PC-3 (cell line): ENCODE measurements at regions not wholly inside any gene's neighbourhood (a gene's known extent, or its start where the extent isn't known, plus 50 kb on each side); places are given as distances from the start of the nearest gene placed in this dataset.

Source experiments
- EZH2 ChIP-seq: fragments of 300-600 bp; sonication (generic); IDR thresholded peaks from one replicate; pipeline ENCODE4 v1.6.1; 2017; ENCODE audit warnings: antibody characterized with exemption, mild to moderate bottlenecking, low read length; ENCODE audit not compliant: unreplicated experiment
- TF ChIP-seq, protein P1 (sequence below): fragments of 300-600 bp; sonication (generic); conservative IDR thresholded peaks from 2 replicates; pipeline ENCODE4 v1.5.1; 2017; ENCODE audit warnings: antibody characterized with exemption, low read depth, mild to moderate bottlenecking, low read length

DNA sequence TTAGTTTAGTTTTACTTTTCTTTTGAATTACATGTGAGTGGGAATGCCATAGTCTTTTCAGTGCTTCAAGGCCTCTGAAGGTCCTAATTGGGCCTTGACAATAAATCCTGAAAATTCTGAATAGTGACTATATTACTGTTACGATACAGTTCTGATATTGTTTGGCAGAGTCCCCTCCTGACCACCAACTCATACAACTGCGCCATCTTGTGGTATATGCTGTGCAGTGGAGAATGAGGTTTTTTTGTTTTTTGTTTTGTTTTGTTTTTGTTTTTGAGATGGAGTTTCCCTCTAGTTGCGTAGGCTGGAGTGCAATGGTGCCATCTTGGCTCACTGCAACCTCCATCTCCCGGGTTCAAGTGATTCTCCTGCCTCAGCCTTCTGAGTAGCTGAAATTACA is 56.6 kb upstream of the CHRDL1 start:
- TF ChIP-seq, protein P1, sequence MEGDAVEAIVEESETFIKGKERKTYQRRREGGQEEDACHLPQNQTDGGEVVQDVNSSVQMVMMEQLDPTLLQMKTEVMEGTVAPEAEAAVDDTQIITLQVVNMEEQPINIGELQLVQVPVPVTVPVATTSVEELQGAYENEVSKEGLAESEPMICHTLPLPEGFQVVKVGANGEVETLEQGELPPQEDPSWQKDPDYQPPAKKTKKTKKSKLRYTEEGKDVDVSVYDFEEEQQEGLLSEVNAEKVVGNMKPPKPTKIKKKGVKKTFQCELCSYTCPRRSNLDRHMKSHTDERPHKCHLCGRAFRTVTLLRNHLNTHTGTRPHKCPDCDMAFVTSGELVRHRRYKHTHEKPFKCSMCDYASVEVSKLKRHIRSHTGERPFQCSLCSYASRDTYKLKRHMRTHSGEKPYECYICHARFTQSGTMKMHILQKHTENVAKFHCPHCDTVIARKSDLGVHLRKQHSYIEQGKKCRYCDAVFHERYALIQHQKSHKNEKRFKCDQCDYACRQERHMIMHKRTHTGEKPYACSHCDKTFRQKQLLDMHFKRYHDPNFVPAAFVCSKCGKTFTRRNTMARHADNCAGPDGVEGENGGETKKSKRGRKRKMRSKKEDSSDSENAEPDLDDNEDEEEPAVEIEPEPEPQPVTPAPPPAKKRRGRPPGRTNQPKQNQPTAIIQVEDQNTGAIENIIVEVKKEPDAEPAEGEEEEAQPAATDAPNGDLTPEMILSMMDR: peak; percentile 52
- no peak for TF ChIP-seq EZH2
